GM21515 (cell line): ENCODE measurements at regions not wholly inside any gene's neighbourhood (a gene's known extent, or its start where the extent isn't known, plus 50 kb on each side); places are given as distances from the start of the nearest gene placed in this dataset.
"Not testable (repeated sequence)": the region's sequence is repeated elsewhere in the genome, so short reads cannot be mapped to it uniquely, and the experiment has no call there.

Experiments used
- ATAC-seq: cut with Tn5 transposase; IDR thresholded peaks from one replicate; pipeline ENCODE4 v1.9.1; 2021; ENCODE audit not compliant: unreplicated experiment

DNA sequence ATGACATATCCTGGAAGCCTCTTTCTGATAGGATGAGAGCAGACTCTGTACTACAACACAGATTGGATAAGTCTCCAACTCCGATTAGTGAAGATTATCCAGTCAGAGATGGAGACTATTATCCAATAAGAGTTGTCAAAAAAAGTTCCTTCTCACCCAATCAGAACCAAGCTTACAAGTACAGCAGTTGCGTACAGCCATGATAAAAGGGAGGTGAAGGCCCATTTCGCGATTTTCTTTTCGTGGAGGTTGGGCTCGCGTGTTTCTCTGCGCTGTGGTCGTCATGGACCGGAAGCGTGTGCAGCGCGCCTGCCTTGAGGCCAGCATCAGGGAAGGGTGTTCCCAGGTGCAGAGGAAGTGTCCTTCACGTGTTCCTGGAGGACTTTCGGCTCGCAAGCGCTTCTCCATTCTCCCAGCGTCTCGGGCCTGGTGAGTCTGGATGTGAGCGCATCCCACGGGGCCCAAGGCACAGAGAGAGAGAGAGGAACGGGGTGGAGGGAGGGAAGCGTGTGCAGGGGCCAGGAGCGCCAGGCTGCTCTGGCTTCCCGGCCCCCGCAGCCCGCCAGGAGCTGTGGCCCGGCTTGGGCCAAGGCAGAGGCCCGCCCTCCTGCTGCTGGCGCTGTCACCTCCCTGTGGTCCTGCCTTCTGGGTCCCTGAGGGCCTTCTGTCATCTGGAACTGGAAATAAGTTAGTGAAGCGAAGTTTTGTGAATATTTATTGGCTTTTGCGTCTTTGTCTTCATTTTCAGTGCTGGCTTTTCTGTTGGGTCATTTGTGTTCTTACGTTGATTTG is 53.9 kb downstream of the CDRT15L2 start:
- ATAC-seq: not testable (repeated sequence)

DNA sequence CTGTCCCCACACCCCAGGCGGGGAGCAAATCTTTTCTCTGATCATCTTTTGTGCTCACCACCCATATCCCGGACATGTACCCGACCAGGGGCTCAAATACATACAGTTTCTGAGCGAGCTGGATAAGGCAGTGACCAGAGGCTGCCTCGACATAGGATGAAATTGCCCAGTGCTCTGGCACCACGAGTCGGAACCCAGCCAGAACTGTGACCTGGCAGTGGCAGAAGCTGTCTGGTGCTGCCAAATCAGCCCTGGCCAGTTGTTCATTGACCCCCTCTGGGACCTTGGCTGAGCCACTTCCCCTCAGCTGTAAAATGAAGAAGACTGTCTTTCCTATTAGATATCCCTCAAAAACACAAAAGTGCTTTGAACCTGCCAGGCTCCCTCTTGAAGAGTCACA is 60.6 kb downstream of the CDRT15L2 start:
- ATAC-seq: not testable (repeated sequence)

DNA sequence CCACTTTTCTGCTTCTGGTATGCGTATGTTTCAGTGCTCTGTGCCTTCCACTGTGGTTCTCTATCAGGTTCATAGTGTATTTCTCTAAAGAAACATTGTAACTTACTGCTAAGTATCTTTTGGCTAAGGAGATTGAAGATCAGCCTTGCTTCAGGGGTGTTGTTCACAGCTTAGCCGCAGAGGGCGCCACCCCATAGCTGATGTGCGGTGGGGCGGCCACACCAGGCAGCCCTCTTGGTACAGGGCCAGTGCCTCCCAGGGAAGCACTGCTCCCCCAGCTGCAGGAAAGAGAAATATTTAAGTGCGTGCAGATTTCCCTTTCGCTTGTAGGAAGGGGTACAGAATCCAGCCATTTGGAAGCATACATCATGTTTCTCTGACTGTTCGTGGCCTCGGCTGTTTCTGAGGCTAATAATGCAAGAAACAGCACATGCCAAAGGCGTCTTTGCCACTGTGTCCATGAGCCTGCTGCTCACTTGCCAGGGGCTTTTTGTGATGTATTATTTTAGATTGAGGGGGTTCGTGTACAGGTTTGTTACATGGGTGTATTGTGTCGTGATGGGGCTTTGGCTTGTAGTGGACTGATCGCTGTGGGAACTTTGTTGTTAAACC is 67.2 kb downstream of the CDRT15L2 start:
- not testable (repeated sequence) for ATAC-seq

DNA sequence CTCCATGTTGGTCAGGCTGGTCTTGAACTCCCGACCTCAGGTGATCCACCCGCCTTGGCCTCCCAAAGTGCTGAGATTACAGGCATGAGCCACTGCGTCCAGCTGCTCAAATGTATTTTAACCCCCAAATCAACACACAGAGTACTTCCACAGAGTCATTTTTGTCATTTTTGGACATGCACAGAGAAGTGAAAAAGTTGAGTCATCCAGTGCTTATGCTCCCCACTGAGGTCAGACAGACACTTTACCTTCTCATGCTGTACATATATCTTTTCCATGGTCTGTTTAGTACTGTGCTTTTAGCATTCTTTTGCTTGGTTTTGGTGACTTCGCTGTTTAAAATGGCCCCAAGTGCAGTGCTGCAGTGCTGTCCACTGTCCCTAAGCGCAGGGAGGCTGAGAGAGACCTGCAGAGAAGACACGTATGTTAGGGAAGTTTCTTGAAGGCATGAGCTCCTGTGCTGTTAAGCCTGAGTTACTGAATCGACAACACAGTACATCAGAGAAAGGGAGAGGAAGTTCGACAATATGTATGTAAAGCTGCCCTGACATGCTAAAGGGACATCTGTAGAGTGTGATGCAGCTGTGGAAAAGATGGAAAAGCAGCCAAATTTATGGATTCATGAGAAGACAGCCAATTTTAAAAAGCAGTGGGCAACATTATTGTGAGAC is 69.7 kb downstream of the CDRT15L2 start:
- ATAC-seq: peak; percentile 74

DNA sequence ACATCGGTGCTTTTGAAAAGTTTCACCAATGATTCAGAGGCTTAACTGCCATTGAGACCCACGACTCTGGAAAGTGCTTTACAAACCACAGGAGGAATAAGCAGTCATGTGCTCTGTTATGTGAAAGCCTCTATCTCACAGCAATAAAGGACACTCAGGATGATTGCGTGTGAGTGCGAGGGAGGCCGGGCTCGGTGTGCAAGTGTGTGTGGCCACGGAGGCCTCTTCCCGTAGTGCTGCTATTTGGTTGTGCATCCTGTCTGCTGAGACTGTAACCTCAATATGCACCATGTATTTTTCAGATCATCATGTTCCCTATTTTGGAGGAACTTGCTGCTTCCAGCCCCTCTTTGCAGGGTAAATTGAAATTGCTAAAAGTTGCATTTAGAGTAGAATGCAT is 71.5 kb downstream of the CDRT15L2 start:
- ATAC-seq: not testable (repeated sequence)

DNA sequence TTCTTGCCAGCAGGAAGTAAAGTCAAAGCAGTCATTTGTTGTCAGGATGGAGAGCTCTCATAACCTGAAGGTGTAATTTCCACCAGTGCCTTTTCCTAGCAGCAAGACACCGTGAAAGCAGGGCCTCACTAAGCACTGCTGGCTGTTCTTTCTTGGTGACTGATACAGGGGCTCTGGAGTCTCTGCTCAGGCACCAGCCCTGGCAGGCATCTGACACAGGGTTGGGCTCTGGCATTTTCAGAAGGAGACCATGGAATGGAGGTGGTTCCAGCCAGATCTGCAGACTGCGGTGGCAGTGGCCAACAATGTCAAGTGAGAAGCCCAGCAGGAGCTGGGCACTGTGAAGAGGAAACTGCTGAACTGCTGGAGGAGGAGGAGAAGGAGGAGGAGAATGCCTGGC is 72.2 kb downstream of the CDRT15L2 start:
- ATAC-seq: not testable (repeated sequence)

DNA sequence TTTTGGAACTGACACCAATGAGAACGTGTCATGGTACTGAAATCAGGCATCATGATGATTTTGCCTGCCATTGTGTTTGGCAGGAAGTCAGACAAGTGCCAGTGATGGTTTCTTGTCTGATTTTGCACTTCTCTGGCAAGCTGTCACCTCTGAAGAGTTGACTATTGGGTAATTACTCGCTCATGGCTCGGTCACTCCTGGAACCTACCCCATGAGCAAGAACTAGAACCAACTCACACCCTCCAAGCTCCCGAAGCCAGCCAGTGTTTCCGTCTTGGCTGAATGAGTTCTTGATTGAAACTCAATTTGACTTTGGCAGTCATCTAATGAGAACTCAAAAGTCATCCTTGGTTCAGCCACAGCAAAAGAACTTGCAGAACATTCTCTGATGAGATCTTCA is 73.9 kb downstream of the CDRT15L2 start:
- not testable (repeated sequence) for ATAC-seq

DNA sequence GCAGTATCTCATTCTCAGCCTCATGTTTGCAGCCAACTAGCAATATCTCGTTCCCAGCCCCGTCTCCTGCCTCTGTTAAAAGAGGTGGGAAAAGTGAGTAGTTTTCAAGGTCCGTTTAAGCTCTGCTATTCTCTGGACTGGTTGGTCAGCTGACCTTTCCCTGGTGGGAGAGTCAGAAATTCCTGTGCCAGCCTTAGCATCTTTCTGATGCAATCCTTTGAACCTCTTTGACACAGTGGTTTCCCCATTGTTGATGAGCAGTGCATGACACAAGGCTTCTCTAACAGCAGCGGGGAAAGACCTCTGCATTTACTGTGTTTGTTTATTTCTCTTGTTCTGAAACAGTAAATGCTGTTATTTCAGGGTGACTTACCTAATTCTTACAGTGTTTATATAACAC is 74.6 kb downstream of the CDRT15L2 start:
- ATAC-seq: not testable (repeated sequence)

DNA sequence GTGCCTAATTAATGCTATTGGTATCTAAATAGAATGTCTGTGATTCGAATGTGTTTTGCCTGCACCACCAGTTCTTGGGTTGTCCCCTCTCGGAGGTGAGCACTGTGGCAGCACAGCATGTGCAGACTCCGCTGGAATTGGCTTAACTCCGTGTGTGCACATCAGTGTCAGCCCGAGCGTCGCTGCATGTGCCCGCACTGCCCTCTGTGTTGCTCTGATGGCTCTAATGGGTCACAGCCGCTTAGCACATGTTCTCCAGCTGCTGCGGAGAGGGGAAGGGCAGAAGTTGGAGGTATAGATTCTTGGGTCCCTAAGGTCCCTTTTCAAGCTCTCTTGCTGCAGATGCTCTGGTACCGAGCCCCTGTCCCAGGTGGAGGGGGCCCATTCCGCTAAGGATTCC is 75.1 kb downstream of the CDRT15L2 start:
- ATAC-seq: not testable (repeated sequence)

DNA sequence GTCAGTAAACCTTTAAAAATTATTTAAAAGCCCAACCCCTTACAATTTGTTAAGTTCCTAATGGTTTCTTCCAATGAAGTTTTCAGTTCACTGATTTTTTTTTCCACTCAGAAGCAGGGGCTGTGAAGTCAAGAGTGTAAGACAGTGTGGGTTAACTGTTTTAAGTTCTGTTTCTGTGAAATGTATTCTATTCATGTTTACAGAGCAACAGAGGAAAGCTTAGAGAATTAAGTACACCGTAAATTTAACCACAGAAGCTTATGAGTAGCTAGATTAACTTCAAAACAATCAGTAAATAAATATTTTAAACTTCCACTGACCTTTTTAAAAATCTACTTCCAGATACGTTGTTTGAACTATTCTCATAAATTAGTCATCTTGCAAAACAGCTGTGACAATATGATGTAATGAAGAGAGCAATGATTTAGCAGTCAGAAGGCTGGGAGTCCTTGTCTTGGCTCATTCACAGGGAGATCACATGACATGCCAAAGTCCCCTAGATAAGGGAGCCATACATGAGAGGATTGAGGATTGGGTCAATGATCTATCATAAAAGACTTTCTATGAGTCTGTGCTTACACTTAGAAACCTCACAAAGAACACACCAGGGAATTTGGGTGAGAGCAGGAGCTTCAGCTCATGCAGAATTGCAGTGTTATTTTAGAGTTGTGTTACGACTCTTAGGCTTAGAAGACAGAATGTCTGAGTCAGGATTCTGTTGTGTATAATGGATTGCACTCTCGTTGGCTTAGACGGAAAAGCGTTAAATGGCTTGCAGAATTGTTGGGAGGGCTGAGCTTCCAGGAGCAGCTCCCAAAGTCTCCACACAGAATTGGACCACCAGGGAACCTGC is 85.8 kb downstream of the CDRT15L2 start:
- not testable (repeated sequence) for ATAC-seq

DNA sequence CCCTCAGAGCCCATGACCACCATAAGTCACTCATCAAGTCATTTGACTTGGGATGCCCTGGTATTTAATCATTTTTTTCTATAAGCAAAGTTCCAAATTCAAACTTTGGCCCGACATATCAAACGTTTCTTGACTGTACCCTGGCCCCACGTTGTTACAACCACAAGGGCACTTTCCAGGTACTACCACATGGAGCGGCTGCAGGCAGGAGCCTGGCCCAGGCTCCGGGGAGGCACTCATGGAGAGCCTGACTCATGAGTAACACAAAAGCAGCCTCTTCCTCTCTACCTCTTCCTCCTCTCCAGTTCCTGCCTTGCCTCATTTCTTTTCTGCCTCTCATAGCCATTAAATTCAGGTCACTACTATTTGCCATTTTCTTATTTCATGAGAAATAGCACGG is 87.2 kb downstream of the CDRT15L2 start:
- ATAC-seq: not testable (repeated sequence)

DNA sequence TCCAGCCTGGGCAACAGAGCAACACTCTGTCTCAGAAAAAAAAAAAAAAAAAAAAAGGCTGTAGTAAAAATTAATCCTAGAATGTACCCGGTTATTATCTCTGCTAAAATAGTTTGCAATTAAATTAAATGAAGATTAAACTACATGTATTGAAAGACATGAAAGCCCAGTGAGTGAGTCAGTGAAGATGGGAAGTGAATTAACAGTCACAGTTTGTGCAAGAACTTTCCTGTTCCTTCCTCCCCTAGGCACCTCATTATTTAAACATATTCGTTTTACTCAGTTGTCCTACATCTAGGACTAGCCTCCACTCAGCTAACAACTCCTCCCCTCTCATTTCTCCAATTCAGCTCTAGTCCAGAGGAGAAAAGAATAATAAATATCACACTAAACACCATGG is 88.2 kb downstream of the CDRT15L2 start:
- ATAC-seq: not testable (repeated sequence)

DNA sequence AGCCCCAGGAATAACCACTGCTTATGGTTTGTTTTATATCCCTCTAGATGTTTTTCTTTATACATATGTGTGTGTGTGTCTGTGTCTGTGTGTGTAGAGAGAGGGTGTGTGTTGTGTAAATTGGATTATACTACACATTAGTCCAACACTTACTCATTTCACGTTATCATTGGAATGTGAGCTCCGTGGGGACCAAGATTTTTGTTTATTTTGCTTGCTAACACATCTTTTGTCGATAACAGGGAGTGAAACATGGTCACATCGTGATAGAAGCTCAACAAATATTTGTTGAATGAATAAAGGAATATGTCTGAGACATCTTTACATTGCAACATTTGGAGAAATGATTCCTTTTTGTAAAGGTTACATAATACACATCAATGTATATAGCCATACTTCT is 88.8 kb downstream of the CDRT15L2 start:
- ATAC-seq: not testable (repeated sequence)

DNA sequence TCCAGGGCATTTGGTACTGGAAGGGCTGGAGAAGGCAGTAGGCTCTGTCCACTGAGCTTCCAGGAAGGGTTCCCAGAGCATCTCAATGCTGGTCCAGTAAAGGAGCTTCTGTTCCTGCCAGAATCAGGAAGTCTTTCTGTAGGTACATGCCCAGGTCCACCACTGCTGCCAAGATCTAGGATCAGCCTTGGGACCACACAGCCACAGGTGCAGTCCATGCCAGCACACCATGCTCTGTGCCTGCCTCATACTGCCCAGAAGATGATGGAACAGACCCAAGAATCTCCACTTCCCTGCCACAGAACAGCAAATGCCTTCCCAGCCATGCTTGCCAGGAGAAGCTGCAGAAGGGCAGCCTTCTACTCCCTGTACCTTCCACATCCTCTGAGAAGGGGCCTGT is 89.3 kb downstream of the CDRT15L2 start:
- not testable (repeated sequence) for ATAC-seq

DNA sequence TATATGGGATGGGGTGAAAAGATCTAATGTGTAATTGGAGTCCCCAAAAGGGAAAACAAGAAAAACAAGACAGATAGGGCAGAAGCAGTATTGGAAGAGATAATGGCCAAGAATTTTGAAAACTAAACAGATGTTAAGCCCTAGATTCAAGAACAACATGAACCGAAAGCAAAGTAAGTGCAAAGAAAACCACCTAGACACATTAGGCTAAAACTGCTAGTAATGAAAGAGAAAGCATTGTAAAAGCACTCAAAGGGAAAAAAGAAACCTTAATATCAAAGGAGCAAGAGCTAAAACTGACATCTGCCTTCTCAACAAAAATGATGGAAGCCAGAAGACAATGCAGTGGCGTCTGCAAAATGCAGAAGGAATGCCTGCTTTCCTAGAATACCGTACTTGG is 91.0 kb downstream of the CDRT15L2 start:
- not testable (repeated sequence) for ATAC-seq

DNA sequence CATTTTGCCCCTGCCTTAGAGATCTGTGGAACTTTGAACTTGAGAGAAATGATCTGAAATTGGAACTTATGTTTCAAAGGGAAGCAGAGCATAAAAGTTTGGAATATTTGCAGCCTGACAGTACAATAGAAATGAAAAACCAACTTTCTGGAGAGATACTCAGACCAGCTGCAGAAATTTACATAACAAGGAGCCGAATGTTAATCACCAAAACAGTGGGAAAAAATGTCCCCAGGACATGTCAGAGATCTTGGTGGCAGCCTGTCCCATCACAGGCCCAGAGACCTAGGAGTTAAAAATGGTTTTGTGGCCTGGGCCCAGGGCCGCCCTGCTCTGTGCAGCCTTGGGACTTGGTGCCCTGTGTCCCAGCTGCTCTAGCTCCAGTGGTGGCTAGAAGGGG is 94.8 kb downstream of the CDRT15L2 start:
- not testable (repeated sequence) for ATAC-seq

DNA sequence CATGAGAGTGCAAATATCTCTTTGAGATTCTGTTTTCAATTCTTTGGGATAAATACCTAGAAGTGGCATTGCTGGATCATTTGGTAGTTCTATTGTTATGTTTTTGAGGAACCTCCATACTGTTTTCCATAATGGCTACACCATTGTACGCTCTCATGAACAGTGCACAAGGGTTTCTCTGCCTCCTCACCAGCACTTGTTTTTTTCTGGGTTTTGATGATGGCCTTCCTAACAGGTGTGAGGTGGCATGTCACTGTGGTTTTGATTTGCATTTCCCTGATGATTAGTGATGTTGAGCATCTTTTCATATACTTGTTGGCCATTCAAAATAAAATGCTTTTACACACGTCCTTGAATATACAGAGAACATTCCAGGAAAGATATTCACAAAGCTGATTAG is 96.2 kb downstream of the CDRT15L2 start:
- ATAC-seq: not testable (repeated sequence)

DNA sequence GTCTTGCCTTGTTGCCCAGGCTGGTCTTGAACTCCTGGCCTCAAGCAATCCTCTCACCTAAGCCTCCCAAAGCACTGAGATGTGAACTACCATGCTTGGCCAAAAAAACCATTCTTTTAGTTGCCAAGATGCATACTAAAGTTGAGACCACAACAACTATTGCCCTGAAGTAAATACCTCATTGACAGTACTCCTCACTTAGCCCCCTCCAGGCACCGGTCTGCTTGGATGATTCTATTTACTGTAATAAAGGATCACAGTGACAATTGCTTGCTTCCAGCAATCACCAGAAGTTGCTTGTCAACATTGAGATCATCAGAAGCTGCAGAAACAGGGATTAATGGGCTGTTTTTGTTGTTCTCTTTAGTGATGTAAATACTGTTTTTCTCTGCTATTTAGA is 97.1 kb downstream of the CDRT15L2 start:
- ATAC-seq: not testable (repeated sequence)

DNA sequence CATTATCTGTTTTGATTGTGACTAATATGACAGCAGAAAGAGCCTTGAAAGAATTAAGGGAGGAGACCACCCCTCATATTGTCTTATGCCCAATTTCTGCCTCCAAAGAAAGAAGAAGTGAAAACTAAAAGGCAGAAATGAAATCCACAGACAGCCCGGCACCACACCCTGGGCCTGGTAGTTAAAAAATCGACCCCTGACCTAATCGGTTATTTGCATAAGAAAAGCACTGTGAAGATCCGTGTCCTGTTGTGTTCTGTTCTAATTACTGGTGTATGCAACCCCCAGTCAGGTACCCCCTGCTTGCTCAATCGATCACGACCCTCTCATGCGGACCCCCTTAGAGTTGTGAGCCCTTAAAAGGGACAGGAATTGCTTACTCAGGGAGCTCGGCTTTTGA is 97.9 kb downstream of the CDRT15L2 start:
- ATAC-seq: not testable (repeated sequence)

DNA sequence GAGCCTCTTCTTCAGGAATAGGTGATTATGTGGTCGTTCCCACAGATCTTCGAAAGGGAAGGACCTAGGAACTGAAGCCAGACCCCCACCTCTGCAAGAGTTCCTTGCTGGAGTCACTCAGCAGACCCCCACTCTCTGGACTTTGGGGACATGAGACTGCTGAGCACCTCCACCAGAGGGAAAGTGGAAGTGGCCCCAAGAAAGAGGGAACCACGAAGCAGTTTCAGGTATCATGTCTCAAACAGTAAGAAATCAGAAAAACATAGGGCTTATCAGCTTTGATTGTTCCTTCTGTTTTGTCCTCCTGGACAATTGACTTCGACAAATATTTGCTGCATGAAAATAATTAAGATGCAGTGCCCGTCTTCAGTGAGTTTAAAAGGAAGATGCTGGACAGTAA is 98.9 kb downstream of the CDRT15L2 start:
- not testable (repeated sequence) for ATAC-seq
